PC-3 (cell line): ENCODE measurements at regions not wholly inside any gene's neighbourhood (a gene's known extent, or its start where the extent isn't known, plus 50 kb on each side); places are given as distances from the start of the nearest gene placed in this dataset.

ENCODE experiments used
- CTCF ChIP-seq: fragments of 300-600 bp; sonication (generic); conservative IDR thresholded peaks from 2 replicates; pipeline ENCODE4 v1.5.1; 2017; ENCODE audit warnings: antibody characterized with exemption, low read depth, mild to moderate bottlenecking, low read length
- EZH2 ChIP-seq: fragments of 300-600 bp; sonication (generic); IDR thresholded peaks from one replicate; pipeline ENCODE4 v1.6.1; 2017; ENCODE audit warnings: antibody characterized with exemption, mild to moderate bottlenecking, low read length; ENCODE audit not compliant: unreplicated experiment
- EZH2phosphoT487 ChIP-seq: fragments of 300-600 bp; sonication (generic); IDR thresholded peaks from 2 replicates; pipeline ENCODE4 v1.6.1; 2018; ENCODE audit warnings: mild to moderate bottlenecking, antibody characterized with exemption, low read length, borderline replicate concordance

- TF ChIP-seq EZH2 = no peak
- no peak for TF ChIP-seq CTCF
- TF ChIP-seq EZH2phosphoT487 = no peak
Measured at GRCh38 chr5:13470263-13470662, 474.2 kb downstream of the DNAH5 start.
